NCI-H2196 (cell line): ENCODE measurements at regions not wholly inside any gene's neighbourhood (a gene's known extent, or its start where the extent isn't known, plus 50 kb on each side); places are given as distances from the start of the nearest gene placed in this dataset.

ENCODE experiments used
- DNase-seq: peaks from one replicate; lab custom pipeline; 2025; ENCODE audit not compliant: unreplicated experiment; lab: John Stamatoyannopoulos, UW

GRCh38 chr14:94926176-94926575 is 156.3 kb upstream of the GSC start:
- DNase-seq, result no peak

- no peak for DNase-seq
These were observed 155.7 kb upstream of the GSC start for GRCh38 chr14:94925416-94926173.

DNA sequence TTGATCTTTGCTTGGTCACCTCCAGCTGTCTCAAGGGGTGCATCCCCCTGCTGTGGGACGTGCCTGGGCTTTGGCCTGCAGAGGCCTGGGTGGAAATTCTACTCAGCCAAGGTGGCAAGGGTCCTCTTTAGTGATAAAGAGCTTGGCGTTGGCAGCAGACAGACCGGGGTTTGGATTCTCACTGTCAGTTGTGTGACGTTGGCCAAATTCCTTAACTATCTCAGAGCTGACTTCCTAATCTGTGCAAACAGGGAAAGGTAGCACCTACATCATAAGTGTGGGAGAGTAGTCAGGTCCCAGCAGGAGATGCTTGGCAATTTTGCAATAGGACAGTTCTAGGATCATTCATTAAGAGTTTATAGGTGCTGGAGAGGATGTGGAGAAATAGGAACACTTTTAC is 154.3 kb upstream of the GSC start:
- DNase-seq, result no peak

GRCh38 chr14:94923786-94924185 is 153.9 kb upstream of the GSC start:
- DNase-seq, result no peak

GRCh38 chr14:94922595-94923239 is 152.8 kb upstream of the GSC start:
- DNase-seq, result no peak

DNA sequence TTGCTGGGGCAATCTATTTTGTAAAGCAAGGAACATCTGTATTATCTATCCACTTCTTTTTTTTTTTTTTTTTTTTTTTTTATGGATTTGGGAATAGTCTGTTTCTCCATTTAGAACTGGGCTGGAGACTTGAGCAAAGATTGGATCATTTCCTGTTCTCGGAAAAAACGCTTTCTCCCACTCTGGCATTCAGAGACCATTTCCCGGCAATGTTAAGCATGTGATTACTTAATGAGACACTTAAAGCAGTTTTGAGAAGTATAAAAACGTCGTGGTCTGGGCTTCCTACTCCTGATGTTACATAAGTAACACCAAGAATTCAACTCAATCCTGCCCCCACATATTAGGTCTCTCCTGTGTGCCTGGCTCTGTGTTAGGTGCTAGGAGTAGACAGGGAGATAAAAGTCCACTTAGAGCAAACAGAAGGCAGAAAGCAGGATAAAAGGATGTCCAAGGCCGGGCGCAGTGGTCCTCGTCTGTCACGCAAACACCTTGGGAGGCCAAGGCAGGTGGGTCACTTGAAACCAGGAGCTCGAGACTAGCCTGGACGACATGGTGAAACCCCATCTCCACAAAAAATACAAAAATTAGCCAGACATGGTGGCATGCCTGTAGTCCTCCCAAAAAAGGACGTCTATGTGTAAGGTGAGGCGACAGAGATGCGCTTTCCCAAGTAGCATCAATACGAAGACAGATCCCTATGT is 152.1 kb upstream of the GSC start:
- DNase-seq, result no peak

- DNase-seq, result no peak
These were observed 151.5 kb upstream of the GSC start for GRCh38 chr14:94921456-94921855.

GRCh38 chr14:94919896-94920295 is 150.0 kb upstream of the GSC start:
- no peak for DNase-seq

DNA sequence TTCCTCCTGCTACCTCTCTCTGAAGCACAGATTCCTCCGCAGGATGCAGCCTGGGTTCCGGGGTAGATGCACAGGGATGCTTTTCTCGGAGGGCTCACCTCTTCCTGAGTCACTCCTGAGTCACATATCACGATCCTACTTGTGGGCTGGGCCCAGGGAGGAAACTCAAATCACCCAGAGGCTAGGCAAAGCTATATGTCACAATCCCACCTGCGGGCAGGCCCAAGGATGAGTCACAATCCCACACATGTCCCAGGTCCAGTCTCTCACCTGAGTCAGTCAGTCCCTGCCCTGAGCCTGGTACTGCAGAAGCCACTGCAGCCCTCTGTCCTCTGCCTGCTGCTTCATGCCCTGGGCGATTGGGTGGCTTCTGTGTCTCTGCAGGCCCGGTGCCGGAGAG is 149.0 kb upstream of the GSC start:
- DNase-seq, result no peak

- DNase-seq, result no peak
These were observed 147.2 kb upstream of the GSC start for GRCh38 chr14:94917041-94917600.

GRCh38 chr14:94914191-94914590 is 144.3 kb upstream of the GSC start:
- no peak for DNase-seq

DNA sequence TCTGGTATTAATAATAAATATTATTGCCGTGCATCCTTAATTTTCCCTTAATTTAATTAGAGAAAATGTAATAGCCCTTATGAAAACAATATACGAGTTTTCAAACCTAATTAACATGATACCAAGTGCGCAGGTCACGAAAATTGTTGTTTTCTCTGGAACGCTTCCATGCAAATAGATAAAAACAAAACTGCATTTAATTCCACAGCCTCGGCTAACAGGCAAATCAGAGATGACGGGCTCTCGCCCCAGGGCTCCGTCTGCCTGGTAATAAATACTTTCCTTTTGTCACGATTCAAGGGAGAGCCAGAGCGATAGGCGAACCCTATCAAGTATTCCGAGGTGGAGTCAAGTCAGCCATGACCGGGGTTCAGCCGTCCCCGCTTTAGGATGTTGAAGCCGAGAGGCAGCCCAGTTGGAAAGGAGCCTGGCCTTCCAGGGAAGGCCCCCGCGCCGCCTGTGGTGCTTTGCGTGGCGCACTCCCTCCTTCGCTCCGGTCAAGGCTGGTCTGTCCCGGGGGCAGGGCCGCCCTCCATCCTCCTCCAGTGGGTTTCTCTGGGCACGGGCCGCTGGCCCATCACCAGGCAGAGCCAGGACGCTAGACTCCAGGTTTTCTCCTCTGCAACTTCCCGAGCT is 137.8 kb upstream of the GSC start:
- no peak for DNase-seq

DNA sequence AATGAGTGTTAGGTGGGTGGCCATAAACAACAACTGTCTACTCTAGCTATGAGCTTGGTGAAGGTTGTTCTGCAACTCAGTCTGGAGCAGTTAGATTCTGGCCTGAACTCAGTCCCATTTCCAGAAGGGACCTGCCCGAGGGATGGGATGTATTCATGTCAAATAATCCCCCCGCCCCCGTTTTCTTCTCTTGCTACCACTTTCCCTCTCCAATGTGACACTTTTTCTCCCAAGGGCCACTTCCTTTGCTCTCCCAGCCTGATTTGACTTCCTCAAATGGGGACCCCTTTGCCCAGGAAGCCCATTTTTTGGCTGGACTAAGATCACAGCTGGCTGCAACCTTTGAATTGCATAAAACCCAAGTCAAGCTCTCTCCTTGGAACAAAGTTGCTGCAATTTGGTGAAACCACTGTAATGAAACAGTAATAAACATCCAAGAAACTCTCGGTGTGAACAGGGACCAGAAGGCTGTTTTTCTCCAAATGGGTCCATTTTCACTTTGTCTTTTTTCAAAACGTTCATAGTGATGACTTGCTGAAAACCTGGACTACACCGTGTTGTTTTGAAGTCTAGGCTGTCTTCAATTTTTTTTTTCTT is 137.2 kb upstream of the GSC start:
- DNase-seq, result no peak

DNA sequence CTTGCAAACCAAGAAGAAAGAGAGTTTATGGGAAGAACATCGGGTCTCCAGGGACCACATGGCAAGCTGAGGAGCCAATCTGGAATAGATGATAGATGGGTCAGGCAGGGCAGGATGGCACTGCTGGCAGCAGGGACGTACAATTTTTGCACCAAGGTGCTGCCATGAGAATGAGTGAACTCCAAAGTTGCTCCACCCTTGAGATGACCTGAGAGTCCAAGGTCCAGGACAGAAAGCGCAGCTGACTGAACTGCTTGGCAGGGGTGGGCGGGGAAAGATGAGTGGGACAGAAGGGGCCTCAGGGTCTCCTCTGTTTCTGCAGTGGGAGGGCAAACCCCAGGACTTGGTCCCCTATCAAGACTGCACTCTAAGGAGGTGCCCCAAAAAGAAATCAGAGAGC is 136.7 kb upstream of the GSC start:
- no peak for DNase-seq

GRCh38 chr14:94904636-94905035 is 134.7 kb upstream of the GSC start:
- no peak for DNase-seq

DNA sequence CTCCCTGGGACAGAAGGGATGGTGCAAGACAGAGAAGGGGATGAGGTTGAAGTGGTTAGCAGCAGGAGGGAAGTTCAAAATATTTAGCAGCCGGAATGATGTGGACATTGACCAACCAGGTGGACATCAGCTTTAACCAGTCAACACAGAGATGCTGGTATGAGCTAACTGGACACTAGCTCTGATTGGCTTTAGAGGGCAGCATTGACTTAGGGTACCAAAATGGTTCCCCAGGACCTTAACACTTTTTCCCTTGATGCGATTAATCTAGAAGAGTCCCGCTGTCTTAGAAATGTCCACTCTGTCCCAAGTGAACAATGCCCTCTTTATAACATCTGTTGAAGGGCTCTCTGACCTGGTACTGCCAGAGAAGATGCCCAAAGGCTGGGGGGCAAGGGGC is 134.0 kb upstream of the GSC start:
- no peak for DNase-seq

GRCh38 chr14:94903338-94903737 is 133.4 kb upstream of the GSC start:
- no peak for DNase-seq

DNA sequence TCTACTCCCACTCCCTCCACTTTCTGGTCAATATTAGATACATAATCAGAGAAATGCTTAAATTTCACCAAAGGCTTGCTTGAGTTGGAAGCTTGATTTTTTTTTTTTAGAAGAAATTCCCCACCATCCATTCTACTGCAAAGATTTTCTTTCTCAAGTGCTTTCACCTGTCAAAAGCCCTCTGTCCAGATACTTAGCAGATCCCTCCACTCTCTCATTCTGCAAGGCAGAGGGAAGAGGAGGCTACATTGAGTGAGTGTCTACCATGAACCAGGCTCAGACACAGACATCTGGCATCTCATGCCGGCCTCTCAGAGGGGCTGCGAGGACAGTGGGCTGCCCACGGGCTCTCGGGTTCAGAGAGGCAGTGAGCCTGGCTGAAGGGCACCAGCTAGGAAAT is 127.6 kb upstream of the GSC start:
- no peak for DNase-seq

- no peak for DNase-seq
These were observed 127.2 kb upstream of the GSC start for GRCh38 chr14:94897082-94897481.

DNA sequence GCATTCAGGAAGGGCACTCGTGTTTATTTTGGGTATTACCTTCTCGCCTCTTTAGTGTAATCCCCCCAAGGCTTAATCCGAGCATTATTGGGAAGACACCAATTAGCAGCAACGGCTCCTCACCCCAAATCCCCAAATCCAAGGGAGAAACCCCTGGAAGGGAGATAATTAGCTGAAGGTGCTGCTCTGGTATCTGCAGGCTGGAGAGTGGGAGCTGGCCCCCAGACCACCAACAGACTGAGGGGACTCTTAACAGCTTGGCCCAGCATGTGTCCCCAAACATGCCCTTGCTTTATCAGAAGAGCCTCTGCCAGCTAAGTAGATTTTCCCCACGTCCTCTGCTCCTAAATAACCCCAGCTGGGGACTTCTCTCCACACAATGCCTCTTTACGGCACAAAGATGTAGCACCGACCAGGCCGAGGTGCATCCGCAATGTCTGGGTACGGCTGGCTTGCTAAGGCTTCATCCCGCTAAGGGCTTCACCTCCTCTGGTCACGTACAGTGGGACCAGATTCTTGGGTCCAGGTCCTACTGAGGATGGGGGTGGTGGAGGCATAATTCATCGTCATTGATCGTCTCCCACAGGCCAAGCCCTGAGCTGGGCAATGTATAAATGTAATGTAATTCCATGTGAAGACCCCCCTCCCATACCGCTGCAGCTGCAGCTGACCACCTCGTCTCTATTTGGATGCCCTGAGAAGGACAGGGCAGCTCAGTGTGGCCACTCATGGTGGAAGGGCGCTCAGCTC is 123.7 kb upstream of the GSC start:
- DNase-seq, result no peak
